Prostate gland (tissue), 2 donors: ENCODE measurements at regions not wholly inside any gene's neighbourhood (a gene's known extent, or its start where the extent isn't known, plus 50 kb on each side); places are given as distances from the start of the nearest gene placed in this dataset.

Experiments
- POLR2A ChIP-seq: fragments of 450-650 bp; IDR thresholded peaks from one replicate; pipeline ENCODE4 v1.6.1; 2016; ENCODE audit warnings: antibody characterized with exemption, mild to moderate bottlenecking
- TF ChIP-seq, protein P1 (sequence below), 4 experiments: fragments of 200-600 bp in 2 of 4; fragments of 450-650 bp in 2 of 4; sonication (generic) in 2 of 4; IDR thresholded peaks; 1 replicate in 3 of 4; 2 replicates in 1 of 4; pipeline ENCODE4 v1.5.1; 2016 to 2019; ENCODE audit warnings: antibody characterized with exemption in 4 of 4, mild to moderate bottlenecking in 2 of 4, moderate library complexity in 2 of 4

DNA sequence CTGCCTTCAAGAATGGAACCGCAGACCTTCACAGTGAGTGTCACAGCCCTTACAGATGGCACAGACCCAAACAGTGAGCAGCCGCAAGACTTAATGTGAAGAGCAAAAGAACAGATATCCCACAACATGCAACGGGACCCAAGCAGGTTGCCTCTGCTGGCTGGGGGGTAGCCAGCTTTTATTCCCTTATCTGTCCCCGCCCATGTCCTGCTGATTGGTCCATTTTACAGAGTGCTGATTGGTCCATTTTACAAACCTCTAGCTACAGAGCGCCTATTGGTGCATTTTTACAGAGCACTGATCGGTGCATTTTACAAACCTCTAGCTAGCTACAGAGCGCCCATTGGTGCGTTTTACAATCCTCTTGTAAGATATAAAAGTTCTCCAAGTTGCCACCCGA, 102.0 kb upstream of the IGF1R start:
- TF ChIP-seq, protein P1, sequence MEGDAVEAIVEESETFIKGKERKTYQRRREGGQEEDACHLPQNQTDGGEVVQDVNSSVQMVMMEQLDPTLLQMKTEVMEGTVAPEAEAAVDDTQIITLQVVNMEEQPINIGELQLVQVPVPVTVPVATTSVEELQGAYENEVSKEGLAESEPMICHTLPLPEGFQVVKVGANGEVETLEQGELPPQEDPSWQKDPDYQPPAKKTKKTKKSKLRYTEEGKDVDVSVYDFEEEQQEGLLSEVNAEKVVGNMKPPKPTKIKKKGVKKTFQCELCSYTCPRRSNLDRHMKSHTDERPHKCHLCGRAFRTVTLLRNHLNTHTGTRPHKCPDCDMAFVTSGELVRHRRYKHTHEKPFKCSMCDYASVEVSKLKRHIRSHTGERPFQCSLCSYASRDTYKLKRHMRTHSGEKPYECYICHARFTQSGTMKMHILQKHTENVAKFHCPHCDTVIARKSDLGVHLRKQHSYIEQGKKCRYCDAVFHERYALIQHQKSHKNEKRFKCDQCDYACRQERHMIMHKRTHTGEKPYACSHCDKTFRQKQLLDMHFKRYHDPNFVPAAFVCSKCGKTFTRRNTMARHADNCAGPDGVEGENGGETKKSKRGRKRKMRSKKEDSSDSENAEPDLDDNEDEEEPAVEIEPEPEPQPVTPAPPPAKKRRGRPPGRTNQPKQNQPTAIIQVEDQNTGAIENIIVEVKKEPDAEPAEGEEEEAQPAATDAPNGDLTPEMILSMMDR (IDR thresholded peaks at IDR 0.05), result no peak
- TF ChIP-seq POLR2A, result no peak
